Activated naive CD8-positive, alpha-beta T cell treated with anti-CD3 and anti-CD28 coated beads, Interleukin-2, amount 10 ng/mL, durations not matched to agents 7 days and 5 days (primary cell): ENCODE measurements at regions not wholly inside any gene's neighbourhood (a gene's known extent, or its start where the extent isn't known, plus 50 kb on each side); places are given as distances from the start of the nearest gene placed in this dataset.
"Not testable (repeated sequence)": the region's sequence is repeated elsewhere in the genome, so short reads cannot be mapped to it uniquely, and the experiment has no call there.

ENCODE experiments used
- ATAC-seq: fragments of 150-1000 bp; cut with Tn5 transposase; one replicate; pipeline ENCODE4 v1.10.0; 2021; ENCODE audit warnings: low read depth, moderate library complexity
- POLR2A ChIA-PET: fragments of 350-600 bp; sonication (Branson Sonifier 250); formaldehyde crosslinking; loops from one replicate; lab custom pipeline; 2021; ENCODE audit warnings: antibody characterized with exemption; lab: Charles Lee
- DNase-seq: peaks from one replicate; pipeline ENCODE4 v3.0.0; 2021
- H3K27ac Mint-ChIP-seq: one replicate; pipeline ENCODE4 v1.8.0; 2022; ENCODE audit warnings: mild to moderate bottlenecking, mixed read lengths
- H3K27me3 Mint-ChIP-seq: one replicate; pipeline ENCODE4 v1.8.0; 2022; ENCODE audit warnings: mild to moderate bottlenecking, moderate library complexity, mixed read lengths
- H3K36me3 Mint-ChIP-seq: one replicate; pipeline ENCODE4 v1.8.0; 2021; ENCODE audit warnings: mild to moderate bottlenecking, mixed read lengths
- H3K4me1 Mint-ChIP-seq: one replicate; pipeline ENCODE4 v1.8.0; 2021; ENCODE audit warnings: mixed read lengths
- H3K4me3 Mint-ChIP-seq: one replicate; pipeline ENCODE4 v1.8.0; 2022; ENCODE audit warnings: mild to moderate bottlenecking, moderate library complexity, mixed read lengths
- H3K9me3 Mint-ChIP-seq: one replicate; pipeline ENCODE4 v1.8.0; 2021; ENCODE audit warnings: mixed read lengths

- Mint-ChIP-seq H3K9me3 (peaks cover 2% of the 10 kb centered on the region), H3K27me3 (no peaks in the 10 kb centered on the region), H3K4me3 (no peak overlapping the region), H3K36me3 (no peaks in the 10 kb centered on the region), H3K4me1 (no peaks in the 10 kb centered on the region), H3K27ac (no peak overlapping the region)
- no peak for DNase-seq
- POLR2A ChIA-PET = no interaction called here
- no peak for ATAC-seq
Measured at GRCh38 chr3:27010834-27011233, 358.3 kb downstream of the NEK10 start.

GRCh38 chr3:27022096-27022761 lies 347.0 kb downstream of the NEK10 start:
- Mint-ChIP-seq H3K4me1 (no peaks in the 10 kb centered on the region), H3K36me3 (no peaks in the 10 kb centered on the region), H3K9me3 (peaks cover 3% of the 10 kb centered on the region), H3K27me3 (no peaks in the 10 kb centered on the region), H3K4me3 (no peak overlapping the region), H3K27ac (no peak overlapping the region)
- ATAC-seq (no peak), DNase-seq (no peak)
- POLR2A ChIA-PET = no interaction called here

DNA sequence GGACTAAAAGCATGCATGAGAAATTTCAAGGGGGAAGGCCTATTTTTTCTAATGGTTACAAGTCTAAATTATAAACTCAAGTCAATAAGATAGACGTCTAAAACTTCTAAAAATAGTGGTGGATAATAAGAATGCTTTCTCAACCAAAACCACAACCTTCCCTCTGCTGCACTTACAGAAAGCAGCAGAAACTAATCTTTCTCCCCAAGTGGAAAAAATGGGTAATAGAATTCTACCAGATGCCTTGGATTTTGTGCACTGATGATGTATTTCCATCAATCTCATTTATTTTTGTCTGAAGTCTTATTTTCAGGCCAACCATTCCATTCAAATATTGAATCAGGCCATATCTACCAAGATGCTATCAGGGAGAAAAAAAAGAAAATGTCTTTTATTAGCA lies 344.7 kb downstream of the NEK10 start:
- POLR2A ChIA-PET = no interaction called here
- no peak for DNase-seq
- Mint-ChIP-seq H3K4me3 (no peak overlapping the region), H3K9me3 (peaks cover 3% of the 10 kb centered on the region), H3K27ac (no peak overlapping the region), H3K36me3 (no peaks in the 10 kb centered on the region), H3K4me1 (no peaks in the 10 kb centered on the region), H3K27me3 (no peaks in the 10 kb centered on the region)
- ATAC-seq = no peak

DNA sequence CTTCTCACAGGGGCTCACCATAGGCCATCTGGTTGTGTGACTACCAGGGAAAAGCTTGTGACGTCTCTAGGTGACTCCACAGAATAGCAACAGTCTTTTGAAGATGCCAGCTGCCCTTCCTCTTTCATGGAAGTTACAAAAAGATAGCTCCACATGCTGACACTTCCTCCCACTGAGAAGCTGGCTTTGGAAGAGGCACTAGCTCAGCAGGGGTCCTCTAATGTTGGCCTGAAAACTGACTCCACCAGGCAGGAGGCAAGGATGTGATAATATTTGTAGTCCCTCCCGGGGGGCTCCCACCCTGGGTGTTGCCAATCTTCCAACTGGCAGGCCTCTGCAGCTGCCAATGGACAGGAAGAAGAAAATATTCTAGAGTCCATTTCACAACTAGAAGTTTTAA lies 343.5 kb downstream of the NEK10 start:
- Mint-ChIP-seq H3K27ac (no peak overlapping the region), H3K4me1 (no peaks in the 10 kb centered on the region), H3K36me3 (no peaks in the 10 kb centered on the region), H3K4me3 (no peak overlapping the region), H3K27me3 (no peaks in the 10 kb centered on the region), H3K9me3 (peaks cover 3% of the 10 kb centered on the region)
- ATAC-seq = no peak
- DNase-seq = no peak
- POLR2A ChIA-PET = no interaction called here

DNA sequence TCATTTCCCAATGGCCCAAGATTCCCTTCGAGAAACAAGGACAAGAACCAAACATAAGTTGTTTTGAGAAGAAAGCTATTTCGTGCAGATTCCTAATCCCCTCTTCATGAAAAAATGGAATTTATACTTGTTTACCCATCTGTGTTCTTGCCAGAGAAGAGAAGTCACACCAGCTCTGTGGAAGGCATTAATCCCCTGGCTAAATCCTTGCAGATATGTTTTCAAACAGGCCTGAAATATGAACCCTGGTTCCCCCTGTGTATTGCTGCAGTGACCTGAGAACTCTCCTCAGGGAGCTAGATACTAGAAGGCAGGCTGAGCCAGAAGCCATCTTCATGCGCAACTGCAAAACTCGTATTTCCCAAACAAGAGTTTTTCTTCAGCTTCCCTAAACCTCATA lies 337.7 kb downstream of the NEK10 start:
- H3K4me3 Mint-ChIP-seq = no peak overlapping the region
- POLR2A ChIA-PET = no interaction called here
- H3K9me3 Mint-ChIP-seq = no peaks in the 10 kb centered on the region
- DNase-seq (no peak), ATAC-seq (no peak)
- no peaks in the 10 kb centered on the region for H3K27me3 Mint-ChIP-seq
- H3K36me3 Mint-ChIP-seq = no peaks in the 10 kb centered on the region
- H3K4me1 Mint-ChIP-seq = no peaks in the 10 kb centered on the region
- H3K27ac Mint-ChIP-seq = no peak overlapping the region

DNA sequence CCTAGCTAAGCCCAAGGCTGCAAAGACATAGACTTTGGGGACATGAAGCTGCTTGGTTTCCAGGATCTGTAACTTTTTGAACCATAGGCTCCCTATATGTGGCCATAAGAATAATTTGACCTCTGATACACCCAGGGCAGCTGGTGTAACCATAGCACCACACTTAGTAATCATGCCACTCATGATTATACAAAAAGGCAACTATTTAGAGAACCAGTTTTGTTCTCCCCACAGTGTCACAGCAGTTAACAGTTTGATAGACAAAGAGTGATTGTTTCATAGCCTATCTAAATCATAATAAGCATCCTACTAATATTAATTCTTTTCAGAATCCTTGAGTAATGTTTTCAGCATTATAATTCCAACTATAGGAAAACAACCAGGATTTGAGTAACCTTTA lies 334.9 kb downstream of the NEK10 start:
- no peak overlapping the region for H3K4me3 Mint-ChIP-seq
- no peaks in the 10 kb centered on the region for H3K36me3 Mint-ChIP-seq
- no peaks in the 10 kb centered on the region for H3K4me1 Mint-ChIP-seq

GRCh38 chr3:27040674-27041073 lies 328.5 kb downstream of the NEK10 start:
- ATAC-seq = no peak
- Mint-ChIP-seq H3K36me3 (no peaks in the 10 kb centered on the region), H3K9me3 (no peaks in the 10 kb centered on the region), H3K27me3 (no peaks in the 10 kb centered on the region), H3K4me3 (no peak overlapping the region), H3K4me1 (no peaks in the 10 kb centered on the region), H3K27ac (no peak overlapping the region)
- POLR2A ChIA-PET = no interaction called here
- DNase-seq = no peak

More for the DNA sequence above, 334.9 kb downstream of the NEK10 start:
- DNase-seq (no peak), ATAC-seq (no peak)
- Mint-ChIP-seq H3K27ac (no peak overlapping the region), H3K9me3 (no peaks in the 10 kb centered on the region), H3K27me3 (no peaks in the 10 kb centered on the region)
- POLR2A ChIA-PET = no interaction called here

DNA sequence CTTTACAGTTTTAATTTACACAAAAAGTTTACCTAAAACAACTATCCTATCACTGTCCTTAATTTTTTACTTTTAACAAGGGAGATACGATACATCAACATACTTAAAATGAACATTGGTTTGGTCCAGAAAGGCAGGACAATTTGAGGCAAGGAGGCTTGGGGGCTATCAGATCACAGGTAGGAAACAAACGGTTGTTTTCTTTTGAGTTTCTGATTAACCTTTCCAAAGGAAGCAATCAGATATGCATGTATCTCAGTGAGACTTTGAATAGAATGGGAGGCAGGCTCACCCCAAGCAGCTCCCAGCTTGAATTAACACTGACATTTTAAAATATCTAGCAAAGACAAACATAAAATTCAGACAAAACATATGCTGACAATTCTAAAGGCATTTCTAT lies 326.6 kb downstream of the NEK10 start:
- DNase-seq, H3K9me3 Mint-ChIP-seq, ATAC-seq, H3K4me1 Mint-ChIP-seq, H3K27ac Mint-ChIP-seq, H3K4me3 Mint-ChIP-seq, POLR2A ChIA-PET, H3K27me3 Mint-ChIP-seq, H3K36me3 Mint-ChIP-seq: not testable (repeated sequence)

- DNase-seq (no peak), ATAC-seq (no peak)
- H3K4me1 Mint-ChIP-seq = no peaks in the 10 kb centered on the region
- H3K9me3 Mint-ChIP-seq = no peaks in the 10 kb centered on the region
- H3K4me3 Mint-ChIP-seq = no peak overlapping the region
- no peaks in the 10 kb centered on the region for H3K36me3 Mint-ChIP-seq
- POLR2A ChIA-PET = no interaction called here
- no peak overlapping the region for H3K27ac Mint-ChIP-seq
- no peaks in the 10 kb centered on the region for H3K27me3 Mint-ChIP-seq
Measured at GRCh38 chr3:27043328-27043955, 325.7 kb downstream of the NEK10 start.

- DNase-seq = no peak
- Mint-ChIP-seq H3K36me3 (no peaks in the 10 kb centered on the region), H3K9me3 (no peaks in the 10 kb centered on the region), H3K4me1 (no peaks in the 10 kb centered on the region), H3K4me3 (no peak overlapping the region), H3K27ac (no peak overlapping the region), H3K27me3 (no peaks in the 10 kb centered on the region)
- POLR2A ChIA-PET = no interaction called here
- no peak for ATAC-seq
Measured at GRCh38 chr3:27044931-27045481, 324.2 kb downstream of the NEK10 start.

DNA sequence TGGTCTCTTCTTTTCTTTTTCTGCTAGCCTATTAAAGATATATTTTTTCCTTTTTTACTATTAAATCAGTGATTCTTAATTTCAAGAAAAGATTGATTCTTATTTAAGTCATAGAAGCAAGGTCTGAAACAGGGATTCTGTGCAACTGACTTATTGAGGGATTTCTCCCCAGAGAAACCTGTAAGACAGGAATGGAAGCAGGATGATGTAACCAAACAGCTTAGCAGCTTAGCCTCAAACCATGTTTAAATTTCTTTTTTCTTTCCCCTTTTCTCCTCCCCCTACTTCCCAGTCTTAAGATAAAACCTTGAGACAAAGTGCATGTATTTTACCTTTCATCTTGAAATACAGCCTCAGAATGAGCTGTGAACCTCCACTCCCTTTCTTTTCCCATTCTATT lies 322.8 kb downstream of the NEK10 start:
- H3K27me3 Mint-ChIP-seq = no peaks in the 10 kb centered on the region
- ATAC-seq (no peak), DNase-seq (no peak)
- H3K36me3 Mint-ChIP-seq = no peaks in the 10 kb centered on the region
- H3K9me3 Mint-ChIP-seq = peaks cover 2% of the 10 kb centered on the region
- H3K4me1 Mint-ChIP-seq = no peaks in the 10 kb centered on the region
- no peak overlapping the region for H3K4me3 Mint-ChIP-seq
- H3K27ac Mint-ChIP-seq = no peak overlapping the region
- POLR2A ChIA-PET = no interaction called here

DNA sequence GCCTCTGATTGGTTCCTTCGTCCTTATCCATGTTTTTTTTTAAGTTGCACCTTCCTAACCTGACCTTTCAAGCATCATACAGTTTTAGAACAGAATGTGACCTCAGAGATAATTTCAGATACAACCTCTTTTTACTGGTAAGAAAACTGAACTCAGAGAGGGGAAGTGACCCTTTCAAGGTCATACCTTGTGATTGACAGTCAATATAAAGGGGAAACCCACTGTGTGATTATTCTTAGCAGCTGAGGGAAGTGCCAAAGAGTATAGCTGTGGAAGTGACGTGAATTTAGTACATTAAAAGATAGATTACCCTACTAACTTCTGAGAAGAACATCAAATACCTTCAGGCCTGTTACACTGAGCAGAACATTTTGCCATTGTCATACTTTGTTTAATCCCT lies 319.4 kb downstream of the NEK10 start:
- DNase-seq (no peak), ATAC-seq (no peak)
- Mint-ChIP-seq H3K27ac (no peak overlapping the region), H3K27me3 (no peaks in the 10 kb centered on the region), H3K9me3 (peaks cover 7% of the 10 kb centered on the region), H3K4me3 (no peak overlapping the region), H3K36me3 (no peaks in the 10 kb centered on the region), H3K4me1 (no peaks in the 10 kb centered on the region)
- POLR2A ChIA-PET = no interaction called here

GRCh38 chr3:27051527-27051926 lies 317.7 kb downstream of the NEK10 start:
- H3K4me3 Mint-ChIP-seq, DNase-seq, H3K4me1 Mint-ChIP-seq, H3K27me3 Mint-ChIP-seq, ATAC-seq, POLR2A ChIA-PET, H3K27ac Mint-ChIP-seq, H3K9me3 Mint-ChIP-seq, H3K36me3 Mint-ChIP-seq: not testable (repeated sequence)

DNA sequence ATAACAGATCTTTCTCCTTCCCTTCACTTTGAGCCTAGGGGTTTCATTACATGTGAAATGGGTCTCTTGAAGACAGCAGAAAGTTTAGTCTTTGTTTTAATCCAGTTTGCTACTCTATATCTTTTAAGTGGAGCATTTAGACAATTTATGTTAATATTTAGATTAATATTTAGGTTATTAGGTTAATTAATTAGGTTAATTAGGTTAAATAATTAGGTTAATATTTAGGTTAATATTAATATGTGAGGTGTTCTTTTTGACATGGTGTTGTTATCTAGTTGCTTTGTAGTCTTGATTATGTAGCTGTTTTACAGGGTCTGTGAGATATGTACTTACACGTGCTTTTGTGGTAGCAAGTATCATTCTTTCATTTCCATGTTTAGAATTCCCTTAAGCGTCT lies 312.9 kb downstream of the NEK10 start:
- Mint-ChIP-seq H3K27ac (no peak overlapping the region), H3K4me3 (no peak overlapping the region), H3K9me3 (peaks cover 5% of the 10 kb centered on the region), H3K27me3 (no peaks in the 10 kb centered on the region), H3K4me1 (no peaks in the 10 kb centered on the region), H3K36me3 (no peaks in the 10 kb centered on the region)
- ATAC-seq (no peak), DNase-seq (no peak)
- POLR2A ChIA-PET = no interaction called here
